NCI-H2196 treated with DMSO at 0.1 percent for 48 hours (cell line): ENCODE measurements at regions not wholly inside any gene's neighbourhood (a gene's known extent, or its start where the extent isn't known, plus 50 kb on each side); places are given as distances from the start of the nearest gene placed in this dataset.
"Not testable (repeated sequence)": the region's sequence is repeated elsewhere in the genome, so short reads cannot be mapped to it uniquely, and the experiment has no call there.

Experiments used
- DNase-seq: peaks from one replicate; lab custom pipeline; 2025; ENCODE audit not compliant: unreplicated experiment; lab: John Stamatoyannopoulos, UW

DNA sequence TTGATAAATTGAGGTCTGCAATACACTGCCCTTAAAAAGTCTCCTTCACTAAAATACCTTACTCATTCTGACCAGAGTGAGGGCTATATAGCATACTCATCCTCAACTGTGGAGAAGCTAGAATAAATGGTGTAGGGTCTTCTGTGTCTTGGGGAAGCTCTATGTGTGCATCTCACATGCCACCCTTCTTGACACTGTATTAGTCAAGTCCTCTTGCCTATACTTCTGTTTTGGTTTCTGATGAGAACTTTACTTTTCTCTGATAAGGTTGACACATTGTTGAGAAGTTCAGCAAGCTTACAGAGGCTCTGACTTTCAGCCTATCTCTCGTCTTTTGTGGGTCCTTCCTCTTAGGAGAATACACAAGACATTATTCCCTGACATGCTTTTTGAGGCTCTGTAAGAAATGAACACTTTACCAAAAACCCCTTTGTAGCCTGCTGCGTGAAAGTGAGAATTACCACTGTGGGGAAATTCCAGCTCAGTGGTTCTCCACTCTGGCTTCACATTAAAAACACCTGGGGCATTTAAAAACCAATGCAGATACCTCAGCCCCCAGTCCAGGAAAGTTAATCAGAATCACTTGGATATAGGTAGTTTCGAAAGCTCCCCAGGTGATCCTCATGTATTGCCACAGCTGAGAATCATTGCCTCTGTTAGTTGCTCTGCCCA lies 372.1 kb upstream of the HS3ST5 start:
- no peak for DNase-seq

DNA sequence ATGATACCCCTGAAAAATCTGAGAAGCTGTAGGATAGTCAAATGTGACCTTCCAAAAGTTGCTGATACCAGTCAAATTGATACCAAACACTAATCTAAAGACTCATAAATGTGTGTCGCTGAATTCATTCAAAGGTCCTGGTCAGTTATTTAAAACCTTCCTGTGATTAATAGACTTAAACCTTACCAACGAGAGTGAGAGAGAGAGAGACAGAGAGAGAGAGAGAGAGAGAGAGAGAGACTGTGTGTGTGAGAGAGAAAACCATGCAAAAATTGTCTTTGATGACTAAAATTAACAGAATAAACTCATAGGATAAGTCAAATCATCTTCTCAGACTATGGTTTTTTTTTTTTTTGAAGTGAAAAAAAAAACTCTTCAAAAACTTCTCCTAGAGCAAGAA lies 370.9 kb upstream of the HS3ST5 start:
- no peak for DNase-seq

DNA sequence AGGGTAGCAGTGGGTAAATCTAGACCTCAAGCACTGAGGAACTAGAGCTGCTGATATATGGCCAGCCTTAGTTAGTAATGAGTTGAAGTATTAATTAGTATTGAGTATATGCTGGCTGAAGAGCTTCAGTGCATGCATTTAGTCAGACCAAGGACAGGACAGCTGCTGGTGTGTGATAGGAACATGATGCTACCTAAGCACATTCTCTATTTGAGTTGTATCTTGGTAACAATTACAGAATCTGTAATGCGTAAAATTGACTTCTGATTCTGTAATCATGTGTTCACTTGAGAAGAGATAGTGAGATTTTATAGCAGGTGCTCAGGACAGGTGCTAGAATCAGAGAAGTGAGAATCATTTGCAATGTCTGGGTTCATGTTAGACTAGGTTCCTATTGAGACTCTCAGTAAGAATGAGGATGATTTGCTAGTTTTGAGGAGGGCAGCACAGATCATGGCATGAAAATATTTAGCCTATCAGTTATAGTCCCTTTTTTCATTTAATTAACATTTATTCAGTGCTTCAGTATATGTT lies 369.4 kb upstream of the HS3ST5 start:
- DNase-seq, result no peak

DNA sequence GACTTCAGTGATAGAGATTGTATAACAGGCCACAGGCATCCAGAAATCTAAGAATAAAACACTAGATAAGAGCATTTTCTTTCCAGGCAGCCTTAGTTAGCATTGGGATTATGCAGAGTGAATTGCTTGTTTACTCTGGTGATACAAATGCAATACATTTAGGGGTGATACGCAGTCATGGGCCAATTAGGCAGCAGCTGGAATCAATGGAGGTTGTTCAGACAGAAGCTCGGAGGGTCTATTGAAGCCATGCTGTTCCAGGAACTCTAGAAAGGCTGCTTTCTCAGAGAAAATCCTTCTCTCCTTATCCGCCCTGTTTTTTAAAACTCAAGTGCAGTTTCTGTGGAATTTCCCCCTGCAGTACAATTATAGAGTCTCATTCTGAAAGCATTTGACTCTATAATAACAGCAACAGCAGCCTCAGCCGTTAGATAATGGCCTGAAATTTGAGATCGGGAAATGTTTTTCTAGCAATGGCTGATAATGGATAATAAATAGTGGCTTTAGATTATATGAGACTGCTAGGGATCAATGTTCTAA lies 364.3 kb upstream of the HS3ST5 start:
- DNase-seq, result no peak

GRCh38 chr6:114690625-114691024 lies 347.8 kb upstream of the HS3ST5 start:
- no peak for DNase-seq

DNA sequence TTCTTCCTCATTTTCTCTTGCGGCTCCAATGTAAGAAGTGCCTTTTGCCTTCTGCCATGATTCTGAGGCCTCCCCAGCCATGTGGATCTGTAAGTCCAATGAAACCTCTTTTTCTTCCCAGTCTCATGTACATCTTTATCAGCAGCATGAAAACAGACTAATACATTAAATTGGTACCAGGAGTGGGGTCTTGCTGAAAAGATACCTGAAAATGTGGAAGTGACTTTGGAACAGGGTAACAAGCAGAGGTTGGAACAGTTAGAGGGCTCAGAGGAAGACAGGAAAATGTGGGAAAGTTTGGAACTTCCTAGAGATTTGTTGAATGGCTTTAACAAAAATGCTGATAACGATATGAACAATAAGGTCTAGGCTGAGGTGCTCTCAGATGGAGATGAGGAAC lies 316.7 kb upstream of the HS3ST5 start:
- DNase-seq, result no peak

DNA sequence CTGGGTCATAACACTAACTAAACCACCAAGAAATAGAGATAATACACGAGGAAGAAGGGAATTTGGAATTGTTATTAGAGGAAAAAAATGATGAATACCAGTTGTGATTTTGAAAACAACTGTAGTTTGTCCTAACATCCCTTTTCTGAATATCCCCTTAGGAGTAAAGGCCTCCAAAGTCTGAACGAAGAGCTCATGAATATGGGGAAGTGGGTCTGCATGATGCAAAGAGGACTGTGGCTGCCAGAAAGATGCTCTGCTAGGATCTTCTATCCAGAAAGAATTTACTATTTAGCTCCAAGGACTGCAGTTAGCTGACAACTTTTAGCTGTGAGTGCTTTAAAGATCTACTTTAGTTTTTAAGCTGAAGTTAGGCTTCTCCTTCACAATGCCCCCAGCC lies 308.8 kb upstream of the HS3ST5 start:
- DNase-seq, result no peak

DNA sequence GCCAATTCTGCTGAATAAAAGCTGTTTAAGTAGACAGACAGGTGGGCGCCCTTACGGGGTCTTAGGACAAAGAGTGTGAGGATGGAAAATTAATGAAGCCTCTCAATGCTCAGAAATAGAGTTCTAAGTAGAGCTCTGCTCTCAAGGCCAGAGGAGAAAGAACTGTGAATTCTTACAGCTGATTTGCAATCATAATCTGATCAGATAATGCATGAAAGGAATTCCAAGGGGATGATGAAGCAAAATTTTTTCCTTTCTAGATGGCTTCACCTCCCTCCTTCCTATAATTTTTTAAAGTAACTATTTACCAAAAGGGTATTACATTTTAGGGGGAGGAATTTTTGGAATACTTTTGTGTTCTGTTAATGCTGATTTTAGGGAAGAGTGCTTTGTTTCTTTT lies 308.1 kb upstream of the HS3ST5 start:
- no peak for DNase-seq

GRCh38 chr6:114649298-114649697 lies 306.5 kb upstream of the HS3ST5 start:
- no peak for DNase-seq

DNA sequence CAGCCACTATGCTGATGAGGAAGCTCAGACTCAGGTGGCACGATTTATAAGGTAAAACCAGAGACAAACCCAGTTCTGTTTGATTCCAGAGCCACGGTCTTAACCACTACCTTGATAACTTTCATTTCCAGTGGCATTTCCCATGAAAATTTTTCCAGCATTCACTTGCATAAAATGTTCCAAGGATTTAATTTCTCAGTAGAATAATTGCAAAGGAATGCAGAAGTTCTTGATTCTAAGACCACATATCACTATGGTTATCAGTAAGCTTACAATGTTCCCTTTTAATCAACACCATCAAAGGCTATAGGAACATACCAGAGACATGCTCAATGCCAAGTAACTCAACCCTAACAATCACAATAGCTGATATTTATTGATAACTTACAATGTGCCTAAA lies 306.0 kb upstream of the HS3ST5 start:
- no peak for DNase-seq

GRCh38 chr6:114638341-114638740 lies 295.5 kb upstream of the HS3ST5 start:
- no peak for DNase-seq

- no peak for DNase-seq
These were observed 291.2 kb upstream of the HS3ST5 start for GRCh38 chr6:114634016-114634415.

DNA sequence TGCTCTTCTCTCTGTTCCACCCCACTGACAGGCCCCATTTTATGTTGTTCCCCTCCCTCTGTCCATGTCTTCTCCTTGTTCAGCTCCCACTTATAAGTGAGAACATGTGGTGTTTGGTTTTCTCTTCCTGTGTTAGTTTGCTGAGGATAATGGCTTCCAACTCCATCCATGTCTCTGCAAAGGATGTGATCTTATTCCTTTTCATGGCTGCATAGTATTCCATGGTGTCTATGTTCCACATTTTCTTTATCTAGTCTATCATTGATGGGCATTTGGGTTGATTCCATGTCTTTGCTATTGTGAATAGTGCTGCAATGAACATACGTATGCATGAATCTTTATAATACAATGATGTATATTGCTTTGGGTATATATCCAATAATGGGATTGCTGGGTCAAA lies 283.4 kb upstream of the HS3ST5 start:
- not testable (repeated sequence) for DNase-seq

GRCh38 chr6:114619621-114620200 lies 276.9 kb upstream of the HS3ST5 start:
- DNase-seq, result no peak

DNA sequence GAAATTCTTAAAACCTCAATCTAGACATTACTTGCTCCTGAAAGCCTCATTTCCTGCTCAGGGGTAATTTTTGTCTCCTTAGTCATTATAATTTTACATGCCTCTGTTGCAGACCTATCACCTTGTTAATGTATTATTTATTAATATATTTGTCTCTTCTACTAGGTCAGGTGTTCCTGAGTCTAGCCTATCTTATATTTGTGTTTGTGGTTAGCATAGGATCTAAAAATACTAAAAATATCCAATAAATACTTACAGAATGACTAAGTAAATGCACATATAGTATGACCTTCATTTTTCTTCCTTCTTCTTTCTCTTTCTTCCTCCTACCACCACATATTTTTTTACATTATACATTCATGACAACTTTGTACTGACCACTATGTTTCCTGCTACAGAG lies 268.9 kb upstream of the HS3ST5 start:
- no peak for DNase-seq

- no peak for DNase-seq
These were observed 265.3 kb upstream of the HS3ST5 start for GRCh38 chr6:114608091-114608490.

DNA sequence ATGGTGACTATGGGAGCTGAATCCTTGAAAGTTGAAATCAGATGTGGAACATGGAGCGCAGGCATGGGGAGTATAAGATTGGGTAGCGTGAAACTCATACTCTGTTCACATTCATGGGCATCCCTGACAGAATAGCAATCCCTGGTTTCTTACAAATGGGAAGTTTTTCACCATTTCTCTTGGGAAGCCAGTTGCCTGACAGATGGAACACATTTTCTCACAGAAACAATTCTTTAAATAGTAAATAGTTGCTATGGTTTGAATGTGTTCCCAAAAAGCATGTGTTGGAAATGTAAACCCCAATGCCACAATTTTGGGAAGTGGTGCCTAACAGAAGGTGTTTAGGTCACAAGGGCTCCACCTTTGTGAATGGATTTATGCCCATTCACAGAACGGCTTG lies 262.8 kb upstream of the HS3ST5 start:
- no peak for DNase-seq

DNA sequence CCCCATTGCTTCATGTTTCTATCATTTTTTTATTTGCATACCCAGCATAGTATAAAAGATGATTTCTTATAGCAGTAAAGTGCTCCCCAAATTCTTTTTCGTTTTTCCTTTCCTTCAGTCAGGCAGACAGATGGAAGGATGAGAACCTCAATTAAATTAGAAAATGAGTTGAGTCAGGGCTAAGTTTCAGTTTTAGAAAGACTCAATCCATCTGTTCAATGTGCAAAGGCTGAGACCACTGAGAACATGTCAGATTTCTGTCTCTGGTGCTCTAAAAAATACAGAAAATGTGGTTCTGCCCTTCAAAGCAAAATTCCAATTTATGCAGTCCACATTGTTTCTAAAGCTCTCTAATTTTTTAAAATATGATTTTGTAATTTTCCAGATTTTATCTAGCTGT lies 257.6 kb upstream of the HS3ST5 start:
- no peak for DNase-seq

- DNase-seq, result no peak
These were observed 252.8 kb upstream of the HS3ST5 start for GRCh38 chr6:114595591-114595990.

- DNase-seq, result no peak
These were observed 252.4 kb upstream of the HS3ST5 start for GRCh38 chr6:114595186-114595585.

DNA sequence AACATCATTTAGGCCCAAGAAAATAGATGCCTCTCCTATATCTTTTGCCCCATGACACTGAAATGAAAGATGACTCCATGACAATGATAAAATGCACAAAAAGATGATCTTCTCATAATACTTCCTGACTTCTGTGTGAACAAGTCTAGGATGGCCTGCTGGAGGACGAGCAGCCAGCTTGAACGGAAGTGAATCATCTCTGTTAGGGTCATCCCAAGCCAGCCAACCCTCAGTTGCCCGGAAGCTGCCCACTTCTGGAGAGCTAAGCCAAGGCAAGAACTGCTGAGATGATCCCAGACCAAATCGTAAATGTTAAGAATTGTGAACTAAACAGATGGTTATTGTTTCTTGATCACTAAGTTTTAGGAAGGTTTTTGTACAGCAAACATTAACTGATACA lies 249.7 kb upstream of the HS3ST5 start:
- no peak for DNase-seq

GRCh38 chr6:114588726-114589125 lies 245.9 kb upstream of the HS3ST5 start:
- no peak for DNase-seq

- no peak for DNase-seq
These were observed 243.5 kb upstream of the HS3ST5 start for GRCh38 chr6:114586298-114586697.
